IMR-90 (cell line): ENCODE measurements at regions not wholly inside any gene's neighbourhood (a gene's known extent, or its start where the extent isn't known, plus 50 kb on each side); places are given as distances from the start of the nearest gene placed in this dataset.

Source experiments
- ATAC-seq: fragments of 200-7000 bp; cut with Tn5 transposase; 2 replicates; pipeline ENCODE4 v1.9.1; 2020; ENCODE audit warnings: low read depth, mild to moderate bottlenecking, moderate library complexity
- BruUV-seq: library from RNA; stranded (reverse); fragments of 400-500 nt; replicated peaks from 2 replicates; lab custom pipeline; 2021; lab: Mats Ljungman, UMichigan
- CTCF ChIA-PET: fragments of 300-600 bp; formaldehyde crosslinking; extraction: SDS; loops from one replicate; lab custom pipeline; 2021; ENCODE audit warnings: antibody characterized with exemption; lab: Yijun Ruan, JAX
- POLR2A ChIA-PET: fragments of 300-600 bp; sonication (Branson Sonifier 250); formaldehyde crosslinking; loops from one replicate; lab custom pipeline; 2022; ENCODE audit warnings: antibody characterized with exemption; ENCODE audit not compliant: unreplicated experiment; lab: Charles Lee
- DNase-seq: peaks from one replicate; pipeline ENCODE4 v3.0.0; 2013
- H2AFZ ChIP-seq: replicated peaks from 2 replicates; pipeline ENCODE3; 2013; ENCODE audit warnings: low read length, mild to moderate bottlenecking; ENCODE audit not compliant: poor library complexity
- H2AK5ac ChIP-seq: 2 replicates; pipeline ENCODE4 v1.6.1; 2013; ENCODE audit warnings: low read depth, low read length, inconsistent platforms
- H2AK9ac ChIP-seq: replicated peaks from 2 replicates; pipeline ENCODE3; 2013; ENCODE audit warnings: mild to moderate bottlenecking, low read depth, low read length, moderate library complexity; ENCODE audit not compliant: poor library complexity
- H2BK120ac ChIP-seq: 2 replicates; pipeline ENCODE4 v1.6.1; 2013; ENCODE audit warnings: low read depth, low read length, inconsistent platforms
- H2BK15ac ChIP-seq: 3 replicates; pipeline ENCODE4 v1.6.1; 2013; ENCODE audit warnings: low read depth, low read length, inconsistent platforms
- H2BK20ac ChIP-seq: 2 replicates; pipeline ENCODE4 v1.6.1; 2013; ENCODE audit warnings: low read depth, mild to moderate bottlenecking, inconsistent platforms, low read length, moderate library complexity
- H2BK5ac ChIP-seq: 2 replicates; pipeline ENCODE4 v1.6.1; 2013; ENCODE audit warnings: mild to moderate bottlenecking, low read depth, low read length, inconsistent platforms; ENCODE audit not compliant: poor library complexity, severe bottlenecking
- H3K14ac ChIP-seq: replicated peaks from 2 replicates; pipeline ENCODE4 v1.6.1; 2013; ENCODE audit warnings: low read depth, low read length, inconsistent platforms
- H3K18ac ChIP-seq: 2 replicates; pipeline ENCODE4 v1.6.1; 2013; ENCODE audit warnings: low read depth, low read length, control low read depth
- H3K23ac ChIP-seq: 2 replicates; pipeline ENCODE4 v1.6.1; 2013; ENCODE audit warnings: low read depth, low read length, inconsistent platforms
- H3K27ac ChIP-seq: 2 replicates; pipeline ENCODE4 v1.5.1; 2013; ENCODE audit warnings: mild to moderate bottlenecking, control low read depth, low read length; ENCODE audit not compliant: insufficient read depth
- H3K27me3 ChIP-seq: 2 replicates; pipeline ENCODE4 v1.6.1; 2013; ENCODE audit warnings: low read length; ENCODE audit not compliant: control insufficient read depth, insufficient read depth
- H3K36me3 ChIP-seq: 2 replicates; pipeline ENCODE4 v1.6.1; 2013; ENCODE audit warnings: low read length, mixed read lengths; ENCODE audit not compliant: control insufficient read depth, insufficient read depth
- H3K4ac ChIP-seq: 2 replicates; pipeline ENCODE4 v1.6.1; 2013; ENCODE audit warnings: low read depth, low read length, inconsistent platforms
- H3K4me1 ChIP-seq: 2 replicates; pipeline ENCODE4 v1.6.1; 2013; ENCODE audit warnings: low read length, mixed read lengths; ENCODE audit not compliant: control insufficient read depth, insufficient read depth
- H3K4me2 ChIP-seq: 2 replicates; pipeline ENCODE4 v1.6.1; 2013; ENCODE audit warnings: low read depth, mild to moderate bottlenecking, control low read depth, low read length, moderate library complexity
- H3K4me3 ChIP-seq: 2 replicates; pipeline ENCODE4 v1.5.1; 2013; ENCODE audit warnings: low read depth, mild to moderate bottlenecking, control low read depth, low read length, moderate library complexity; ENCODE audit not compliant: insufficient read depth
- H3K56ac ChIP-seq: 2 replicates; pipeline ENCODE4 v1.6.1; 2013; ENCODE audit warnings: low read length, inconsistent platforms; ENCODE audit not compliant: insufficient read depth; ENCODE audit errors: extremely low read depth
- H3K79me1 ChIP-seq, 2 experiments: 2 replicates each; pipeline ENCODE4 v1.6.1; 2013; ENCODE audit warnings: low read length in 2 of 2, inconsistent platforms in 1 of 2, low read depth in 1 of 2
- H3K9ac ChIP-seq: 2 replicates; pipeline ENCODE4 v1.6.1; 2013; ENCODE audit warnings: low read depth, low read length, control low read depth
- H3K9me1 ChIP-seq: 2 replicates; pipeline ENCODE4 v1.6.1; 2013; ENCODE audit warnings: low read length, inconsistent platforms; ENCODE audit not compliant: insufficient read depth
- H3K9me3 ChIP-seq: 2 replicates; pipeline ENCODE4 v1.6.1; 2013; ENCODE audit warnings: low read length; ENCODE audit not compliant: control insufficient read depth, insufficient read depth
- H4K20me1 ChIP-seq: 2 replicates; pipeline ENCODE4 v1.6.1; 2013; ENCODE audit warnings: low read length, inconsistent platforms; ENCODE audit not compliant: insufficient read depth
- H4K5ac ChIP-seq: 2 replicates; pipeline ENCODE4 v1.6.1; 2013; ENCODE audit warnings: mild to moderate bottlenecking, low read depth, low read length, control low read depth
- H4K8ac ChIP-seq, 2 experiments: 2 replicates each; pipeline ENCODE4 v1.6.1; 2013; ENCODE audit warnings: low read depth in 2 of 2, low read length in 2 of 2, control low read depth in 1 of 2, inconsistent platforms in 1 of 2
- H4K91ac ChIP-seq: 2 replicates; pipeline ENCODE4 v1.6.1; 2013; ENCODE audit warnings: low read depth, low read length, inconsistent platforms; ENCODE audit not compliant: insufficient read depth
- BHLHE40 ChIP-seq: fragments of 150-350 bp; IDR thresholded peaks from 2 replicates; pipeline ENCODE4 v1.6.1; 2016; ENCODE audit warnings: mild to moderate bottlenecking, low read depth, low read length
- CEBPB ChIP-seq: IDR thresholded peaks from 2 replicates; pipeline ENCODE4 v1.6.1; 2012; ENCODE audit warnings: low read depth, low read length, improper control_type of control experiment
- CHD1 ChIP-seq: IDR thresholded peaks from 2 replicates; pipeline ENCODE4 v1.6.1; 2012; ENCODE audit warnings: low read depth, low read length, improper control_type of control experiment
- FOS ChIP-seq: fragments of 150-350 bp; IDR thresholded peaks from 2 replicates; pipeline ENCODE4 v1.6.1; 2016; ENCODE audit warnings: low read depth, low read length
- MAFK ChIP-seq: IDR thresholded peaks from 2 replicates; pipeline ENCODE4 v1.6.1; 2012; ENCODE audit warnings: low read depth, low read length, improper control_type of control experiment
- MAZ ChIP-seq: IDR thresholded peaks from 2 replicates; pipeline ENCODE4 v1.6.1; 2012; ENCODE audit warnings: low read depth, mild to moderate bottlenecking, low read length, improper control_type of control experiment, moderate library complexity, borderline replicate concordance
- MXI1 ChIP-seq: IDR thresholded peaks from 2 replicates; pipeline ENCODE4 v1.6.1; 2012; ENCODE audit warnings: low read depth, mild to moderate bottlenecking, low read length, moderate library complexity, borderline replicate concordance
- RCOR1 ChIP-seq: IDR thresholded peaks from 2 replicates; pipeline ENCODE4 v1.6.1; 2012; ENCODE audit warnings: mild to moderate bottlenecking, low read length, improper control_type of control experiment; ENCODE audit not compliant: insufficient replicate concordance
- SMC3 ChIP-seq: fragments of 150-350 bp; IDR thresholded peaks from 2 replicates; pipeline ENCODE4 v1.6.1; 2016; ENCODE audit warnings: low read depth, mild to moderate bottlenecking, antibody characterized with exemption, low read length, moderate library complexity
- WGBS, 2 experiments: methylation state at CpG; one replicate each; pipeline versions ENCODE4 v1.1.5 to v1.1.7; 2013; ENCODE audit warnings: missing lambda C conversion rate in 2 of 2; ENCODE audit not compliant: insufficient read length in 1 of 2; ENCODE audit errors: extremely low coverage in 2 of 2; 5-methylcytosine and 5-hydroxymethylcytosine counted together
- dilution Hi-C: fragments of 300-500 bp; cut with HindIII; formaldehyde crosslinking; loops from one replicate; pipeline ENCODE4 v1.14.3; 2018; ENCODE audit warnings: low sequenced_read_pairs; ENCODE audit not compliant: unreplicated experiment
- in situ Hi-C: fragments of 300-500 bp; cut with MboI; formaldehyde crosslinking; loops from 3 replicates; pipeline ENCODE4 v1.14.3; 2019; ENCODE audit warnings: low sequenced_read_pairs, inconsistent platforms, mixed read lengths
- intact Hi-C: fragments of 100-400 bp; cut with micrococcal nuclease; formaldehyde crosslinking; loops from 2 replicates; pipeline ENCODE4 v1.10.0; 2022
- TF ChIP-seq, protein P1 (sequence below): fragments of 150-350 bp; IDR thresholded peaks from 2 replicates; pipeline ENCODE4 v1.6.1; 2016; ENCODE audit warnings: low read depth, mild to moderate bottlenecking, low read length, moderate library complexity, borderline replicate concordance
- TF ChIP-seq, protein P2 (sequence below): fragments of 150-350 bp; IDR thresholded peaks from 2 replicates; pipeline ENCODE4 v1.6.1; 2017; ENCODE audit warnings: mild to moderate bottlenecking, antibody characterized with exemption, low read length, low read depth

DNA sequence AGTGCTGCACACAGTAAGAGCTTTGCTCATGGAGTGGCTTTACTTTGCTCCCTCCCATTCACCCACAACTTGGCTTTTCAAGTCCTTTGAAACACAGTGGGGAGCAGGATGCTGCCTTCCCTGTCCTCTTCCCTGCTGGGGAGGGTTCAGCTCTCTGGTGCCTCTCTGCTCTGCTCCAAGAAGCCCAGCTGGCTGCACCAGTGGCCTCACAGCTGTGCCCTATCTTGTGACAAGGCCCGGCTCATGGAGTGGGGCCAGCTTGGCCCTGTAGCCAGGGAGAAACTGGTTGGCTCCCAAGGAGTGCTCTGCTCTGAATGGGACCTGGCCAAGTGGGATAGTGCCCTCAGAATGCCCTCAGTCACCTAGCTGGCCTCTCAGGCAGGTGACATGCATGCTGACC, 212.3 kb upstream of the ZMIZ1 start:
- no peaks in the 10 kb centered on the region for H3K36me3 ChIP-seq
- H3K4me2 ChIP-seq: no peak overlapping the region
- no peak overlapping the region for H4K5ac ChIP-seq
- H2AK9ac ChIP-seq: no peak overlapping the region
- no peaks in the 10 kb centered on the region for H3K9me3 ChIP-seq
- H3K9ac ChIP-seq: no peak overlapping the region
- POLR2A ChIA-PET: no interaction called here
- WGBS, 2 experiments: 0% methylated on average over 1 of the region's 1 CpG; no CpG with 5 or more reads in 1 of the 2 experiments
- H3K4me1 ChIP-seq: peaks cover 2% of the 10 kb centered on the region; the same call in 1 of the 2 replicates
- CTCF ChIA-PET: no interaction called here
- H2BK120ac ChIP-seq: no peak overlapping the region
- ATAC-seq: peak; percentile 53; the same call in 1 of the 2 replicates
- H2AK5ac ChIP-seq: no peak overlapping the region
- H3K18ac ChIP-seq: no peak overlapping the region
- no TSS peak for BruUV-seq
- H3K27me3 ChIP-seq: peaks cover 34% of the 10 kb centered on the region
- TF ChIP-seq RCOR1: no peak
- no peak for TF ChIP-seq MAFK
- TF ChIP-seq, protein P1, sequence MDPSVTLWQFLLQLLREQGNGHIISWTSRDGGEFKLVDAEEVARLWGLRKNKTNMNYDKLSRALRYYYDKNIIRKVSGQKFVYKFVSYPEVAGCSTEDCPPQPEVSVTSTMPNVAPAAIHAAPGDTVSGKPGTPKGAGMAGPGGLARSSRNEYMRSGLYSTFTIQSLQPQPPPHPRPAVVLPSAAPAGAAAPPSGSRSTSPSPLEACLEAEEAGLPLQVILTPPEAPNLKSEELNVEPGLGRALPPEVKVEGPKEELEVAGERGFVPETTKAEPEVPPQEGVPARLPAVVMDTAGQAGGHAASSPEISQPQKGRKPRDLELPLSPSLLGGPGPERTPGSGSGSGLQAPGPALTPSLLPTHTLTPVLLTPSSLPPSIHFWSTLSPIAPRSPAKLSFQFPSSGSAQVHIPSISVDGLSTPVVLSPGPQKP: no peak
- no peak for TF ChIP-seq SMC3
- no peak for TF ChIP-seq MXI1
- no peak for TF ChIP-seq MAZ
- TF ChIP-seq, protein P2, sequence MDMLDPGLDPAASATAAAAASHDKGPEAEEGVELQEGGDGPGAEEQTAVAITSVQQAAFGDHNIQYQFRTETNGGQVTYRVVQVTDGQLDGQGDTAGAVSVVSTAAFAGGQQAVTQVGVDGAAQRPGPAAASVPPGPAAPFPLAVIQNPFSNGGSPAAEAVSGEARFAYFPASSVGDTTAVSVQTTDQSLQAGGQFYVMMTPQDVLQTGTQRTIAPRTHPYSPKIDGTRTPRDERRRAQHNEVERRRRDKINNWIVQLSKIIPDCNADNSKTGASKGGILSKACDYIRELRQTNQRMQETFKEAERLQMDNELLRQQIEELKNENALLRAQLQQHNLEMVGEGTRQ: no peak
- no peak for TF ChIP-seq FOS
- TF ChIP-seq CEBPB: no peak
- no peak for TF ChIP-seq BHLHE40
- no peak for TF ChIP-seq CHD1
- peak overlapping the region; percentile 37 for H2AFZ ChIP-seq
- H3K56ac ChIP-seq: no peak overlapping the region
- intact Hi-C loops (no loop called here), in situ Hi-C loops (no loop called here), dilution Hi-C loops (no loop called here)
- H3K27ac ChIP-seq: no peak overlapping the region
- no peaks in the 10 kb centered on the region for H4K20me1 ChIP-seq
- no peak for DNase-seq
- no peak overlapping the region for H2BK15ac ChIP-seq
- H3K14ac ChIP-seq: no peak overlapping the region
- H3K9me1 ChIP-seq: no peaks in the 10 kb centered on the region; the same call in 1 of the 2 replicates
- no peak overlapping the region for H2BK5ac ChIP-seq
- no peak overlapping the region for H3K4ac ChIP-seq
- H2BK20ac ChIP-seq: no peak overlapping the region
- H3K4me3 ChIP-seq: no peak overlapping the region
- no peak overlapping the region for H4K91ac ChIP-seq
- no peak overlapping the region for H3K23ac ChIP-seq
- no peaks in the 10 kb centered on the region for H3K79me1 ChIP-seq
- no peak overlapping the region for H4K8ac ChIP-seq
